SK-N-SH treated with all-trans-retinoic acid at 6 μM for 48 hours (cell line): ENCODE measurements at regions not wholly inside any gene's neighbourhood (a gene's known extent, or its start where the extent isn't known, plus 50 kb on each side); places are given as distances from the start of the nearest gene placed in this dataset.

Experiments used
- BACH2 ChIP-seq: fragments of 250-450 bp; sonication (Bioruptor Pico); IDR thresholded peaks from 2 replicates; pipeline ENCODE4 v1.9.0; 2021; ENCODE audit warnings: mild to moderate bottlenecking, borderline replicate concordance
- CSDC2 ChIP-seq: fragments of 250-450 bp; sonication (Bioruptor Pico); IDR thresholded peaks from 2 replicates; pipeline ENCODE4 v1.5.0; 2020; ENCODE audit warnings: mild to moderate bottlenecking, moderate library complexity
- GLIS3 ChIP-seq: fragments of 250-450 bp; sonication (Bioruptor Pico); IDR thresholded peaks from 2 replicates; pipeline ENCODE4 v1.5.0; 2020; ENCODE audit warnings: mild to moderate bottlenecking, moderate library complexity
- ISL1 ChIP-seq: fragments of 250-450 bp; sonication (Bioruptor Pico); IDR thresholded peaks from 2 replicates; pipeline ENCODE4 v2.1.2; 2022; ENCODE audit warnings: mild to moderate bottlenecking, moderate library complexity
- OSR1 ChIP-seq: fragments of 250-450 bp; sonication (Bioruptor Pico); IDR thresholded peaks from 2 replicates; pipeline ENCODE4 v1.8.0; 2022; ENCODE audit warnings: moderate library complexity, mild to moderate bottlenecking, inconsistent platforms
- PPARA ChIP-seq: fragments of 250-450 bp; sonication (Bioruptor Pico); IDR thresholded peaks from 2 replicates; pipeline ENCODE4 v1.5.0; 2020; ENCODE audit warnings: mild to moderate bottlenecking, borderline replicate concordance
- ZFP3 ChIP-seq: fragments of 250-450 bp; sonication (Bioruptor Pico); IDR thresholded peaks from 2 replicates; pipeline ENCODE4 v1.5.0; 2020; ENCODE audit warnings: mild to moderate bottlenecking, moderate library complexity
- ZFP30 ChIP-seq: fragments of 450-650 bp; formaldehyde crosslinking; IDR thresholded peaks from 2 replicates; pipeline ENCODE4 v1.5.0; 2022; ENCODE audit warnings: mild to moderate bottlenecking, moderate library complexity
- TF ChIP-seq, protein P1 (sequence below): fragments of 250-450 bp; sonication (Bioruptor Pico); IDR thresholded peaks from 2 replicates; pipeline ENCODE4 v1.5.1; 2021; ENCODE audit warnings: mild to moderate bottlenecking, moderate library complexity
- TF ChIP-seq, protein P2 (sequence below): fragments of 250-450 bp; sonication (Bioruptor Pico); IDR thresholded peaks from 2 replicates; pipeline ENCODE4 v1.8.0; 2020; ENCODE audit warnings: mild to moderate bottlenecking, moderate library complexity, borderline replicate concordance

- TF ChIP-seq PPARA (CRISPR knock-in tag) (no peak), OSR1 (no peak), BACH2 (CRISPR knock-in tag) (no peak), ZFP30 (no peak), ZFP3 (CRISPR knock-in tag) (no peak), CSDC2 (CRISPR knock-in tag) (no peak), ISL1 (CRISPR knock-in tag) (no peak), GLIS3 (CRISPR knock-in tag) (no peak)
- TF ChIP-seq, protein P1, sequence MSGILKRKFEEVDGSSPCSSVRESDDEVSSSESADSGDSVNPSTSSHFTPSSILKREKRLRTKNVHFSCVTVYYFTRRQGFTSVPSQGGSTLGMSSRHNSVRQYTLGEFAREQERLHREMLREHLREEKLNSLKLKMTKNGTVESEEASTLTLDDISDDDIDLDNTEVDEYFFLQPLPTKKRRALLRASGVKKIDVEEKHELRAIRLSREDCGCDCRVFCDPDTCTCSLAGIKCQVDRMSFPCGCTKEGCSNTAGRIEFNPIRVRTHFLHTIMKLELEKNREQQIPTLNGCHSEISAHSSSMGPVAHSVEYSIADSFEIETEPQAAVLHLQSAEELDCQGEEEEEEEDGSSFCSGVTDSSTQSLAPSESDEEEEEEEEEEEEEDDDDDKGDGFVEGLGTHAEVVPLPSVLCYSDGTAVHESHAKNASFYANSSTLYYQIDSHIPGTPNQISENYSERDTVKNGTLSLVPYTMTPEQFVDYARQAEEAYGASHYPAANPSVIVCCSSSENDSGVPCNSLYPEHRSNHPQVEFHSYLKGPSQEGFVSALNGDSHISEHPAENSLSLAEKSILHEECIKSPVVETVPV, result no peak
- TF ChIP-seq, protein P2, sequence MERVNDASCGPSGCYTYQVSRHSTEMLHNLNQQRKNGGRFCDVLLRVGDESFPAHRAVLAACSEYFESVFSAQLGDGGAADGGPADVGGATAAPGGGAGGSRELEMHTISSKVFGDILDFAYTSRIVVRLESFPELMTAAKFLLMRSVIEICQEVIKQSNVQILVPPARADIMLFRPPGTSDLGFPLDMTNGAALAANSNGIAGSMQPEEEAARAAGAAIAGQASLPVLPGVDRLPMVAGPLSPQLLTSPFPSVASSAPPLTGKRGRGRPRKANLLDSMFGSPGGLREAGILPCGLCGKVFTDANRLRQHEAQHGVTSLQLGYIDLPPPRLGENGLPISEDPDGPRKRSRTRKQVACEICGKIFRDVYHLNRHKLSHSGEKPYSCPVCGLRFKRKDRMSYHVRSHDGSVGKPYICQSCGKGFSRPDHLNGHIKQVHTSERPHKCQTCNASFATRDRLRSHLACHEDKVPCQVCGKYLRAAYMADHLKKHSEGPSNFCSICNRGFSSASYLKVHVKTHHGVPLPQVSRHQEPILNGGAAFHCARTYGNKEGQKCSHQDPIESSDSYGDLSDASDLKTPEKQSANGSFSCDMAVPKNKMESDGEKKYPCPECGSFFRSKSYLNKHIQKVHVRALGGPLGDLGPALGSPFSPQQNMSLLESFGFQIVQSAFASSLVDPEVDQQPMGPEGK (CRISPR knock-in tag), result no peak
Measured at GRCh38 chr6:106748547-106749207, 119.3 kb downstream of the QRSL1 start.
